OCI-LY1 (cell line): ENCODE measurements at regions not wholly inside any gene's neighbourhood (a gene's known extent, or its start where the extent isn't known, plus 50 kb on each side); places are given as distances from the start of the nearest gene placed in this dataset.

ENCODE experiments used
- H2AFZ ChIP-seq: fragments of 200-600 bp; sonication (generic), shearing (Covaris generic); 2 replicates; pipeline ENCODE4 v1.6.0; 2014; ENCODE audit warnings: antibody characterized with exemption, mild to moderate bottlenecking, low read length
- H3F3A ChIP-seq: fragments of 200-600 bp; sonication (generic), shearing (Covaris generic); 2 replicates; pipeline ENCODE4 v1.6.0; 2014; ENCODE audit warnings: mild to moderate bottlenecking, antibody characterized with exemption, low read length, moderate library complexity; ENCODE audit not compliant: insufficient read depth
- H3K27ac ChIP-seq: fragments of 200-600 bp; sonication (generic); 2 replicates; pipeline ENCODE4 v1.5.1; 2014; ENCODE audit warnings: low read length, mixed run types, mild to moderate bottlenecking, low read depth; ENCODE audit not compliant: poor library complexity, severe bottlenecking
- H3K27me3 ChIP-seq: fragments of 200-600 bp; sonication (generic); 2 replicates; pipeline ENCODE4 v1.6.0; 2014; ENCODE audit warnings: antibody characterized with exemption, mild to moderate bottlenecking, low read length, moderate library complexity; ENCODE audit not compliant: insufficient read depth
- H3K36me3 ChIP-seq: fragments of 200-600 bp; sonication (generic); 2 replicates; pipeline ENCODE4 v1.6.1; 2014; ENCODE audit warnings: mild to moderate bottlenecking, antibody characterized with exemption, low read length, moderate library complexity, mixed read lengths; ENCODE audit not compliant: insufficient read depth
- H3K4me1 ChIP-seq: fragments of 200-600 bp; sonication (generic); 2 replicates; pipeline ENCODE4 v1.5.1; 2014; ENCODE audit warnings: mild to moderate bottlenecking, low read length, moderate library complexity; ENCODE audit not compliant: insufficient read depth, severe bottlenecking
- H3K4me2 ChIP-seq: fragments of 200-600 bp; sonication (generic), shearing (Covaris generic); 2 replicates; pipeline ENCODE4 v1.6.1; 2014; ENCODE audit warnings: low read length
- H3K4me3 ChIP-seq: fragments of 200-600 bp; sonication (generic); 2 replicates; pipeline ENCODE4 v1.5.1; 2014; ENCODE audit warnings: low read length, low read depth, mild to moderate bottlenecking, mixed read lengths; ENCODE audit not compliant: poor library complexity, severe bottlenecking
- H3K79me2 ChIP-seq: fragments of 200-600 bp; shearing (Covaris generic); 2 replicates; pipeline ENCODE4 v1.6.1; 2016; ENCODE audit warnings: mixed run types, low read length, mixed read lengths; ENCODE audit not compliant: insufficient read depth
- H3K9ac ChIP-seq: fragments of 200-600 bp; sonication (generic), shearing (Covaris generic); 2 replicates; pipeline ENCODE4 v1.6.1; 2014; ENCODE audit warnings: mild to moderate bottlenecking, low read length, mixed read lengths
- H3K9me2 ChIP-seq: fragments of 200-600 bp; sonication (generic), shearing (Covaris generic); 2 replicates; pipeline ENCODE4 v1.6.1; 2014; ENCODE audit warnings: low read depth, mild to moderate bottlenecking, low read length, mixed read lengths
- H3K9me3 ChIP-seq: fragments of 200-600 bp; shearing (Covaris generic); 2 replicates; pipeline ENCODE4 v1.6.1; 2014; ENCODE audit warnings: low read length, mixed read lengths
- H4K20me1 ChIP-seq: fragments of 200-600 bp; sonication (generic), shearing (Covaris generic); 2 replicates; pipeline ENCODE4 v1.6.0; 2016; ENCODE audit warnings: mild to moderate bottlenecking, low read length; ENCODE audit not compliant: insufficient read depth
- CTCF ChIP-seq: fragments of 200-600 bp; sonication (generic), shearing (Covaris generic); IDR thresholded peaks from 2 replicates; pipeline ENCODE4 v1.5.1; 2017; ENCODE audit warnings: mild to moderate bottlenecking, antibody characterized with exemption, low read length, moderate library complexity, mixed read lengths
- EZH2 ChIP-seq: fragments of 200-600 bp; sonication (generic), shearing (Covaris generic); IDR thresholded peaks from 2 replicates; pipeline ENCODE4 v1.8.0; 2017; ENCODE audit warnings: borderline replicate concordance, mixed run types, mild to moderate bottlenecking, antibody characterized with exemption, low read length, moderate library complexity, mixed read lengths

GRCh38 chr14:22463763-22464173, 125.3 kb downstream of the DAD1 start:
- Histone ChIP-seq H3K27me3 (no peaks in the 10 kb centered on the region), H3K27ac (no peak overlapping the region), H3K9me2 (no peaks in the 10 kb centered on the region), H3K79me2 (no peaks in the 10 kb centered on the region), H3K36me3 (no peaks in the 10 kb centered on the region; the same call in 1 of the 2 replicates), H3K4me2 (no peak overlapping the region), H2AFZ (no peak overlapping the region), H3K4me1 (peaks cover 30% of the 10 kb centered on the region), H4K20me1 (no peaks in the 10 kb centered on the region), H3K4me3 (no peak overlapping the region), H3K9ac (no peak overlapping the region), H3F3A (no peaks in the 10 kb centered on the region), H3K9me3 (no peaks in the 10 kb centered on the region)
- no peak for TF ChIP-seq EZH2
- TF ChIP-seq CTCF, result no peak

GRCh38 chr14:22462923-22463322, 126.1 kb downstream of the DAD1 start:
- no peaks in the 10 kb centered on the region for H3F3A ChIP-seq
- no peaks in the 10 kb centered on the region for H3K79me2 ChIP-seq
- no peak overlapping the region for H3K9ac ChIP-seq
- H3K27ac ChIP-seq, result no peak overlapping the region
- H3K4me3 ChIP-seq, result no peak overlapping the region
- H3K4me1 ChIP-seq, result peaks cover 25% of the 10 kb centered on the region
- no peaks in the 10 kb centered on the region; the same call in 1 of the 2 replicates for H3K36me3 ChIP-seq
- no peaks in the 10 kb centered on the region for H3K9me3 ChIP-seq
- H4K20me1 ChIP-seq, result no peaks in the 10 kb centered on the region
- H3K4me2 ChIP-seq, result no peak overlapping the region
- H3K9me2 ChIP-seq, result no peaks in the 10 kb centered on the region
- no peak overlapping the region for H2AFZ ChIP-seq
- H3K27me3 ChIP-seq, result no peaks in the 10 kb centered on the region
- TF ChIP-seq EZH2 (no peak), CTCF (no peak)

- H4K20me1 ChIP-seq, result no peaks in the 10 kb centered on the region
- H3K4me1 ChIP-seq, result peaks cover 12% of the 10 kb centered on the region
- H3K4me2 ChIP-seq, result no peak overlapping the region
- H3K27me3 ChIP-seq, result no peaks in the 10 kb centered on the region
- H3K9me2 ChIP-seq, result no peaks in the 10 kb centered on the region
- no peaks in the 10 kb centered on the region for H3F3A ChIP-seq
- H3K4me3 ChIP-seq, result no peak overlapping the region
- no peaks in the 10 kb centered on the region; the same call in 1 of the 2 replicates for H3K36me3 ChIP-seq
- no peak for TF ChIP-seq EZH2
- TF ChIP-seq CTCF, result no peak
- no peak overlapping the region for H3K27ac ChIP-seq
- no peak overlapping the region for H2AFZ ChIP-seq
- no peaks in the 10 kb centered on the region for H3K9me3 ChIP-seq
- no peaks in the 10 kb centered on the region for H3K79me2 ChIP-seq
- no peak overlapping the region for H3K9ac ChIP-seq
Observed at GRCh38 chr14:22460461-22461195, 128.4 kb downstream of the DAD1 start.
